ENCODE measurements at regions not wholly inside any gene's neighbourhood (a gene's known extent, or its start where the extent isn't known, plus 50 kb on each side); places are given as distances from the start of the nearest gene placed in this dataset.

DNA sequence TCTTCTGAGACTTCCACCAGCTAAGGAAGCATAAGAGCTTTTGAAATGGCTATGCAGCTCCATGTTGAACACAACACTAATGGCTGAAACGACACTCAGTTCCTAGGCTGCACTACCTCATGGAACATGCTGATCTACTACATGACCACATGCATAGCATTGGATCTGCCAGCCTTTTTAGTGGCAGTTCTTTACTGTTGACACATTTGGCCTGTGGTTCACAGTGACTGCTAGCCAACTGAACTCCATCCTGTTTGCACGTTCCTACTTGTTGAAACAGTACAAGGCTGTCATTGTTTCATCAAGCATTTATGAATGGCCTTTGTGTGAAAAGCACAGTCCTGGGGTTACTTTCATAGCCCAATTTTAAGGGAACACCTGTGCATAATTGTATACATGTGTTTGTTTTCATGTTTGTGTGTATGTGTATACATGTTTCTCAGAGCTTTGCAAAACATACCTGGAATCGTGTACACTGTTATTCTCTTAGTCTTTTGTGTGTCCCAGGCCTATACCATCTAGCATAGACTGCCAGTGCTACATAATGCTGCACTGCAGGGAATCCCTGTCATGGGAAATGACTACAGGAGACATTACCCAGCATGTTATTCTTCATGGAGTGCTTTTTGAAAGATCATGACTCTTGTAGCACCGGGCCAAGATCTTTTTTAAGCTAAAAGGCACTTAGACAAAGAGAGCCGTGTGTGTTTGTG, 179.6 kb upstream of the ESRRG start:
- TF ChIP-seq, protein P1, sequence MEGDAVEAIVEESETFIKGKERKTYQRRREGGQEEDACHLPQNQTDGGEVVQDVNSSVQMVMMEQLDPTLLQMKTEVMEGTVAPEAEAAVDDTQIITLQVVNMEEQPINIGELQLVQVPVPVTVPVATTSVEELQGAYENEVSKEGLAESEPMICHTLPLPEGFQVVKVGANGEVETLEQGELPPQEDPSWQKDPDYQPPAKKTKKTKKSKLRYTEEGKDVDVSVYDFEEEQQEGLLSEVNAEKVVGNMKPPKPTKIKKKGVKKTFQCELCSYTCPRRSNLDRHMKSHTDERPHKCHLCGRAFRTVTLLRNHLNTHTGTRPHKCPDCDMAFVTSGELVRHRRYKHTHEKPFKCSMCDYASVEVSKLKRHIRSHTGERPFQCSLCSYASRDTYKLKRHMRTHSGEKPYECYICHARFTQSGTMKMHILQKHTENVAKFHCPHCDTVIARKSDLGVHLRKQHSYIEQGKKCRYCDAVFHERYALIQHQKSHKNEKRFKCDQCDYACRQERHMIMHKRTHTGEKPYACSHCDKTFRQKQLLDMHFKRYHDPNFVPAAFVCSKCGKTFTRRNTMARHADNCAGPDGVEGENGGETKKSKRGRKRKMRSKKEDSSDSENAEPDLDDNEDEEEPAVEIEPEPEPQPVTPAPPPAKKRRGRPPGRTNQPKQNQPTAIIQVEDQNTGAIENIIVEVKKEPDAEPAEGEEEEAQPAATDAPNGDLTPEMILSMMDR (IDR thresholded peaks at IDR 0.05) = no peak
- TF ChIP-seq POLR2AphosphoS5 (IDR thresholded peaks at IDR 0.05) = no peak
- TF ChIP-seq EP300 (IDR thresholded peaks at IDR 0.05) = no peak
- TF ChIP-seq POLR2A (IDR thresholded peaks at IDR 0.05; ENCODE audit: low read depth) = no peak
